CD1c-positive myeloid dendritic cell (primary cell): ENCODE measurements at regions not wholly inside any gene's neighbourhood (a gene's known extent, or its start where the extent isn't known, plus 50 kb on each side); places are given as distances from the start of the nearest gene placed in this dataset.

Experiments
- DNase-seq: peaks from one replicate; pipeline ENCODE4 v3.0.0-alpha.2; 2016; ENCODE audit errors: extremely low spot score

DNA sequence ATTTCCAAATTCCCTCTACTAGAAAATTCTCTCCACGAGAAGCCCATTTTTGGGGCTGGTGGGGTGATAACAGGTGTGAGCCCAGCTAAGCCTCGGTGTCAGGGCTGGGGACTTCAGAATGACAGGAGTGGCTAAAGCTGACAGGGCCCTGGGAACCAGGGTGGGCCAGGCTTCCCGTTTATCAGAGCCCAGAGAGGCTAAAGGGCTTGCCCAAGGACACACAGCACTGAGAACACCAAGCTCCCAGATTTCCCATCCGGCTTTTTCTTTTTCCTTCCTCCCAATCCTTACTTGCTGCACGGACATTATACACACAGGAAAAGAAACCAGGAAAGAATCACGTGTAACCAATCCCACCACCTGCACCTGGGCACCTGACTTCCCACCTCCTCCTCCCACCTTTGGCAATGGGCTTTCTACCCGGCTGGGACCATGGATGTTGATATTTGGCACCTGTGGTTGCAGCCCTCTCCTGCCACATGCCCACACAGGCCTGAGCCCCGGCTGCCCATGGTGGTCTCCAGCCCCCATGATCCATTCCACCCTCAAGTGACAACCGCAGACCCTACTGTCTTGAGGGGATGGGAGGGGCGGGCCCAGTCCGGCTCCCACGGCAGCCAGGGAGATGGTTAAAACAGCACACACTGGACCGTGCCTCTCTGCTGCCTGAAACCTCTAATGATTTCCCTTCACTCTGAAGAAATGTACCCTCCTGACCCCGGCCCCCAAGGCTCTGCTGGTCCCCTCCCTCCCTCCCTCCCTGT lies 78.9 kb downstream of the ENGASE start:
- DNase-seq: no peak

DNA sequence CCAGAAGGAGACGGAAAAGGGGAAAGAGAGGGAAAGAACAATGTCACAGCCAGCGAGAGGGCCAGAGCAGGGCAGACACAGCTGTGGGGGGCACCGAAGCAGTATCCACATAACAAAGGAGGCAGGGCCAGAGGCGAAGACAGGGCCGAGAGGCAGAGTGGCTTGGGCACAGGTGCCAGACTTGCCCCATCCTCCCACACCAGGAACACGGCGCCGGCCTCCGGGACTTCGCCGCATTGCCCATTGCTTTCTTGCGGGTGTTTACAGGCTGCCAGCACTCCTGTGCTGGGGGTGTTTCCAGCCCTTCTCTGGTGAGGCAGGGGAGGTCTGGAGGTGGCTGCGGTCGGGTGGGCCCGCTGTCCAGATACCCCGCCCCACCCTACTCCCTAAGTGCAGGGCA lies 78.0 kb downstream of the ENGASE start:
- DNase-seq: no peak

DNA sequence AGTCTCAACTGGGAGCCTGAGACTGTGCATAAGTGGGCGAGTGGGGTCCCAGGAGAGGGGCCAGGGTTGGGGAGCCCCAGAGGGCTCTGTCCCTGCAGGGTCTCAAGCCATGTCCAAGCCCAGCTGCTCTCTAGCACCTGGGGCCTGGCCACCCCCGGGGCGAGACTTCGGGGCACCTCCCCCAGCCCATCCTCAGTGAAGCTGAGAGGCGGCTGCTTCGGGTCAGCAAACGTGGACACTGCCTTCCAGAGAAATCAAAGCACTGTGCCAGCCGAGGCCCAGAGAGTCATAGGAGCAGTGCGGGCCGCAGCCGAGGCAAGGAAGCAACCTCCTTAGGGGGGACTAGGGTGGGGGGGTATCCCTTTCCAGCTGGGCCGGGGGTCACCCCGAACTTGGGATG lies 77.5 kb downstream of the ENGASE start:
- no peak for DNase-seq

DNA sequence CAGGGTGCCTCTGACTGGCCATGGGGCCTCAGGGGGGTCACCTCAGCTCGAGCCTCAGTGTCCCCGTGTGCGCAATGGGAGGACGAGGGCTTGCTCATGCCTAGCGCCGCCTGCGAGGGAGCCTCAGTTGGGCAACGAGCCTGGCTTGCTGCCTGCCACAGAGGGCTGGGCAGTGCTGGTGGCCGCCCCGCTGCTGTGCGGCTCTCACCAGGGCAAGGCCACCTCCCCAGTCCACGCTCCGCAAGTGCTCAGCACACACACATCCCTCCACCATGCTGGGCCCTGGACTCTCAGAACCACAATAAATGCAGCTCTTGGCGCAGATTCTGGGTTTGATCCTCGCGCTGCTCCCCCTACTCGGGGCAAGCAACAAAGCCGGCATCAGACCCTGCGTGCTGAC lies 76.2 kb downstream of the ENGASE start:
- DNase-seq: no peak

DNA sequence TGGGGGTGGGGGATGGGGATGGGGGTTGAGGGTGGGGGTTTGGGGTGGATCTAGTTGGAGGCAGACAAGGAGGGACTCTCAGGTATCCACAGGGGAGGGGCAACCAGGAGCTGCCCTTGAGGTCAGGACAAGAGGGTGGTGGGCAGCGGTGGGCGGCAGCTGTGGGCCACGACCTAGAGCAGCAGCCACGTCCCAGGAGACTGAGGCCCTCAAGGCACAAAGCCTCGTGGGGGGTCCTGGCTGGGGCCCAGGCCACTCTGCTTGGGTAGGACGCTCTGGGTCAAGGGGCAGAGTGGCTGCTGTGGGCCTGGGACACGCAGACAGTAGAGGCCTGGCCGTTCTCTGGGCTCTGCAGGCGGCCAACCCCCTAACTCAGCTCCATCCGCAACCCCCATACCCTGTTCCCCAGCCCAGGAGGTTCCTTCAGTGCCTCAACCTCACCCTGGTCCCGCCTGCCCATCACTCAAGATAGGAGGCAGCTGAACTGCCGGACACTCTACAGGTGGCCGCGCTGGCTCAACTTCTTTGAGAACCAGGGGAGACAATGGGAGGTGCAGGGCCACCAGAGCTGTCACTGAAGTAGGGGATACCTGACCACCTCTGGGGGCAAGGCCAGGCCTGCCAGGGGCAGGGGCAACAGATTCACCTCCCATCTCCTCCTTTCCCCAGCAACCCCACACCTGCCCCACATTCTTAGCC lies 75.6 kb downstream of the ENGASE start:
- no peak for DNase-seq

DNA sequence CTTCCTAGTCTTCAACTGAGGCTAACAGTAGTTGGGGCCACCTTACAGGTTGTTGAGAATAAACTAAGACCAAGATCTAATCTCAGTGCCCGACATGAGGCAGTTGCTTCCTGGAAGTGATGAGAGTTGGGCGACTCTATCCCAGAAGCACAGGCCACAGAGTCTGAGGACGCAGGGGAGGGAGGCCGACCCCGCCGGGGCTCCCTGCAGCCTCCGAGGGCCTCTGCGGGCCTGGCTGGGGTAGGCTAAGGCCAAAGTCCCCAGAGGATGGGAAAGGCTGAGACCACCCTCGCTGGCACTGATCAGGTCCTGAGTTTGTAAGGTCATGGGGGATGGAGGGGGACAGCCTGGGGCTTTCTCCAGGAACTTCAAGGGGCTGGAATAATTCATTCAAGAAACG lies 74.0 kb downstream of the ENGASE start:
- no peak for DNase-seq

DNA sequence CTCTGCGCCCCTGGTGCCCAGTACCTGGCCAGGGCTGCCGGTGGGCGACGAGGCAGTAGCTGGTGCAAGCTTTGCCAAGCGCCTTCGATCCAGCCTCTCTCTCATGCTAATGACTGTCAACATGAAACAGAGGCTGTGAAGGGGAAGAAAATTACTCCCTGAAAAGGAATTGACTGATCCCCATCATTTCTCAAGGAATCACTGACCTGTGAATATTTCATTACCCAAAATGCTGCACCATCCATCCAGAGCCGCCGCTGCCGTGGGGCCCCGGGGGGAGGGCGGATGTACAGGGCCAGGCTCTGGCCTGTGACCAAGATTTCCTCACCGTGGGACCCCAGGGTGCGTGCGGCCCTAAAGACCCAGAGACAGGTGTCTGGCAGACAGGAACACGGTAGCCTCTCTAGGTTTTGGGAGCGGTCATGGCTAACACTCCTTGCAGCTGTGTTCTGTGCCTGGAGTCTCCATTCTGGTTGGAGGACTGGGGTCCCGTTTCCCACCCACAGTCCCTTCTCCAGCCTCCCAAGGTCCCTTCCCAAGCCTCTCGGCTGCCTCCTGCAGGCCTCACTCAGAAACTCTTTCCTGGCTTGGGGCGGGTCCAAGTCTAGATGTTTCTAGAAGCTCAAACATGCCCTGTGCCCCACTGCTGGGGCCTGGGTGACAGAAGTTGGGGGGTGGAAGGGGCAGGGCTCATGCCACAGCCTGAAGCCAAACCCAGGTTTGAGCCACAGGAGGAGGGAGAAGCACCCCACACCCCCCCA lies 73.3 kb downstream of the ENGASE start:
- DNase-seq: no peak

DNA sequence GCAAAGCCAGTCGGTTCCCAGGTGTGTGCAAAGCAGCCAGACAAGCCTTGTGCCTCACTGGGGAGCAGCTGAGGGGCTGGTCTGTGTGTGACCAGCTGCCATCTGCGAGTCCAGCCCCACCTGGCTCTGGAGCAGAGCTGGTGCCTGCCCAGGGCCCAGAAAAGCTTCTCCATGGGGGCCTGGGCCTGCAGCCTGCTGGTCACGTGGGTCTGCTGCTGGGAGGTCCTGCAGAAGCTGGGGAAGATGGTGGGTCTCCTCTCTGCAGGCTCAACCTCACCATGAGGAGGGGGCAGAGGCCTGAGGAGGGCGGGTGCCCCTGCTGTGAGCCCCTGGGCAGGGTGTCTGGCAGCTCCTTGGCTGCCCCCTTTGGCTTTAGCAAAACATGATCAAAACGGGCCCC lies 71.9 kb downstream of the ENGASE start:
- no peak for DNase-seq

DNA sequence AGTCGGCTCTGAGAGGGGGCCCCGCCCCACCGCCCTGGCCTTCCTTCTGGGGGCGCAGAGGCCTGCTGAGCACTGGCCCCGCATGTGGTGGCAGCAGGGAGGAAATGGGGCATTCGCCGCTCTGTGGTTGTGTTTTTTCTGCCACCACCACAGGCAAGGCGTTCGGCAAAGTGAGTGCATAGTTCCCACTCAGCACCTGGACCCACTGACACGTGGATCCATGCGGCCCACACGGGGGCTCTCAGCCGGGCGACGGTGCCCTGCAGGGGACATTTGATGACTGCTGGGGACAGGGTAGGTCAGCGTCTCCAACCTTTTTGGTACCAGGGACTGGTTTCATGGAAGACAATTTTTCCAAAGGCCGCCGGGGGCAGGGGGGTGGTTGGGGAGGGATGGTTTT lies 70.9 kb downstream of the ENGASE start:
- DNase-seq: no peak

DNA sequence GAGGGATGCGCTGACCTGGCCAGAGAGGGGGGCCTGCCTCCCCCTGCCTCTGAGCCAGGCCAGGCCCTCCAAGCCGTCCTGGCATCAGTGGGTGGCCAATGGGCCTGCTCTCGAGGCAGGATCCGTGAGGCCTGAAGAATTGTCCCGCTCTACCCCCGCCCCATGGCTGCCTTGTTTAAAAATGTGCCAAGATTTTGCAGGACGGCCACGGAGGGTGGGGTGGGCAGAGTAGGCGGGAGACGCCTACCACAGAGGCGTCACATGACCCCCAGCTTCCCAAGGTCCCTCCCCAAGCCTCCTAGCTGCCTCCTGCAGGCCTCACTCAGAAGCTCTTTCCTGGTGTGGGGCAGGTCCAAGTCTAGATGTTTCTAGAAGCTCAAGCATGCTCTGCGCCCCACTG lies 69.5 kb downstream of the ENGASE start:
- DNase-seq: no peak

DNA sequence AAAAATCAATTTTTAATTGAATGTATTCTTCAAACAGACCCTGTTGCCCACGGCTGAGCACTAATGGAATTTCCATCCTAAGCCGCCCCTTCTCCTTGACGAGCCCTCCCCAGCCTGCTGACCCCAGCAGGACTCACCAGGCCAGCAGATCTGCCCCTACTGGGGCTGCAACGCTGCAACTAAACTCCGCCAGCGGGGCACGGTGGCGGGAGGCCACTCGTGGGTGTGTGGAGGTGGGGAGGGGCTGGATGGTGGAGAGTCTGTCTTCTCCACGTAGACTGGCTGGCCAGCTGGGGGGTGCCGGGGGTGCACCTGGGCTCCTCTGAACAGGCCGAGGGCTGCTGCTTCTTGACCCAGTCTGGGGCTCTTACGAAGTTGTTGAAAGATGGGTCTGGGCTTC lies 67.8 kb downstream of the ENGASE start:
- no peak for DNase-seq

DNA sequence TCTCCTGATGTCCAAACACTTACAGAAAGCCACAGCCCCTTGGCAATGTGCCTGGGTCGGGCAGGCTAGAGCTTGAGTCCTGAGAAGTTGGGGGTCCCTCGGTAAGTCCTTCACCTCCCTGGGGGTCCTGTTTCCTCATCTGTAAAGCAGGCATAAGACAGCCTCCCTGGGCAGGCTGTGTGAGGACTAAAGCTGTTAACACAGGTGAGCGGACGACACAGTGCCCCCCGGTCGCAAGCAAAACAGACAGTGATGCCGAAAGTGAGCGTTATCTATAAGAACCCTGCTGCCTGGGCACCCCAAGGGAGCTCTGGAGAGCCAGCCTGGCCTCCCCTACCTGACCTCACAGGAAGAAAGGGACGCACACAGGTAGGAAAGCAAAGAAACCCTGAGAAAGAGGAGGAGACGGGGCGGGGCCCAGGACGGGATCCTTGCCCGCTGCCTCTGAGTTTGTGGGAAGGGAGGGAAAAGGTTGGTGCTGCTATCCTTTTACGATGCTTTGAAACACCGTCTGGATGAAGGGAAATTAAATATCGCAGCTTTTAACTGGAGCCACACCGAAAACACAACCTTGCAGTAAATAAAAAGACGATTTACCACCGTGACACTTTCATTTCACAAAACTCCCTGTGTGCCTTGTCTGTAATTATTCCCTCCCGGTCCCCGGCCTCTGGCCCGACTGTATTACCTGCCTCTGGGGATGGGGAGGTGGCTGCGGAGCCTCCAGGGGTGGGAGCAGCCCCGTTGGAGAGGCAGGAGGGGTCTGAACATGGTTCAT lies 67.1 kb downstream of the ENGASE start:
- no peak for DNase-seq

DNA sequence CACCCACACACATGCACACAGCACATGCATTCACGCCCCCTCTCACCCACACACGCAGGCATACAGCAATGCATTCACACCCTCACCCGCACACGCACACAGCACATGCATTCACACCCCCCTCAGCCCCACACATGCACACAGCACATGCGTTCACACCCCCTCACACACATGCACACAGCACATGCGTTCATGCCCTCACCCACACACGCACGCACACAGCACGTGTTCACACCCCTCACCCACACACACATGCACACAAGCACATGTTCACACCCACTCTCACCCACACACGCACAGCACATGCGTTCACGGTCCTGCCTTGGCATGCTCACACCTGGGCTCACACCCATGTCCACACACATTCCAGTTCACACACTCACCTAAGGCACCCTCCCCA lies 64.2 kb downstream of the ENGASE start:
- DNase-seq: no peak

DNA sequence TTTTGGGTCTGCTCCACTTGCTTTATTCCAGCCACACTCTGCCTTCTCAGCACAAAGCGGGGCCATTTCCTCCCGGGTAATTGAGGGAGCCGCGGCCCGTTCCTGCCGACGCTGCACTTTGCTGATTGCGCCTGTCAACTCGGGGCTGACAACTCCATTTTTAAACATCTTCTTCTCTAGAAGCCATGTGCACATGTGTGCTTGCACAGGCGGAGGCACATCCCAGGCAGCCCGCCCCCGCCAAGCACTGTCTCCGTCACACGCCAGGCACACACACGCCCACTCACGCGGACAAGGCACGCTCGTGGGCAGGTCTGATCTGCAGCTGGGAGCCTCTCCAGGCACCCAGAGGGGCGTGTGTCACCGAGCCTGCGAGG lies 63.2 kb downstream of the ENGASE start:
- no peak for DNase-seq

DNA sequence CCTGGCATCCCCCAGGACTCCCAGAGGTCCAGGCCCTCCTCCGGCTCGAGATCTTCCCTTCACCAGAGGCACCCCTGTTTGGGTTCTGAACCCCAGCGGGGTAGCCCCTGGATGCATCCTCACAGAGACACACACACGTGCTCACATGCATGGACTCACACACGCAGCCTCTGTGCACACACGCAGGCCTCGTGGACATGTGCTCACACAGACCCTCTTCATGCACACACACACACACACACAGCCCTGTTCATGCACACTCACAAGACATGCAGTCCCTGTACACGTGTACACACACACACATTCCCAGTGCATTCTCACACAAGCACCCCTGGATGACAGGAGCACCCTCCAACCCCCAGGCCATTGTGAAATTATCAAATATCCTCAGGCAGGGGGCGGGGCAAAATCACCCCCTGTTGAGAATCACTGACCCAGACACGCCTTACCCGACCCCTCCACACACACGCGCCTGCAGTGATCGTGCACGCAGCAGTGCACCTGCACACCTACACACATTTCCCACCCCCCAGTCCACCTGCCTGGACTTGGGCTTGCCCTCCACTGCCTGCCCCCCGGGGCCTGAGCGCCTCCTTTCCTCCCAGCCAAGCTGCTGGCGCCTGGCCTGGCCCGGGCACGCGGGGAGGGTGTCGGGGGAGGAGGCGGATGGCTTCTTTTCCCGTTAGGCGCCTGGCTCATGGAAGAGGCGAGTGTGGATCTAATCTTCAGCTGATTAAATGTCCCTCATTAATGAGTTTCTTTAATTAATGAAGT lies 62.6 kb downstream of the ENGASE start:
- no peak for DNase-seq

DNA sequence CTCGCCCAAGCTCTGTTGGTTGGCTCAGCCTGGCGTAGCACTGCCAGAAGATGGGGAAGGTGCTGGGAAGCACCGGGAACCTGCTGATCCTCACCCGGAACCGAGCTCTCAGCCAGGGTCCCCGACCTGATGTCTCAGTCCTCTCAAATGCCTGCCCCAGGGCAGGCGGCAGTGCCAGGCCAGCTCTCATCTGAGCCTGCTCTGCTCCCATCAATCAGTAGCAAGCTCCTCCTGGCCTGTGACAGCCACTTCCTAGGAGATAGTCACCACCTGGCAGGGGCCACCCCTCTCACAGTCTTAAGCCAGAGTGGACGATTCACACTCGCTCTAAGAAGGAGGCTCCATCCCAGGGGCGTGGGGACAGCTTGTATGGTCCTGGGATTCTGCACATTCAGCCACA lies 62.0 kb downstream of the ENGASE start:
- DNase-seq: no peak
